ENCODE measurements at regions not wholly inside any gene's neighbourhood (a gene's known extent, or its start where the extent isn't known, plus 50 kb on each side); places are given as distances from the start of the nearest gene placed in this dataset.

- no peak for TF ChIP-seq CTCF (optimal IDR thresholded peaks at IDR 0.05 in 1 of 3, IDR thresholded peaks at IDR 0.05 in 1 of 3, conservative IDR thresholded peaks at IDR 0.05 in 1 of 3; ENCODE audit: extremely low read depth in 1 of 3, insufficient read depth in 2 of 3, low read length in 3 of 3)
- no peak for TF ChIP-seq EZH2 (IDR thresholded peaks at IDR 0.05; ENCODE audit: low read length)
These were observed 251.5 kb upstream of the RASGEF1B start for GRCh38 chr4:81723019-81723884.

Data from keratinocyte (primary cell).